Epithelial cell of esophagus (primary cell): ENCODE measurements at regions not wholly inside any gene's neighbourhood (a gene's known extent, or its start where the extent isn't known, plus 50 kb on each side); places are given as distances from the start of the nearest gene placed in this dataset.
"Not testable (repeated sequence)": the region's sequence is repeated elsewhere in the genome, so short reads cannot be mapped to it uniquely, and the experiment has no call there.

Experiments
- DNase-seq: peaks from one replicate; pipeline ENCODE4 v3.0.0; 2010; ENCODE audit warnings: low read depth
- H3K4me3 ChIP-seq: 2 replicates; pipeline ENCODE4 v1.5.1; 2011; ENCODE audit warnings: mild to moderate bottlenecking, low read length, control low read depth
- TF ChIP-seq, protein P1 (sequence below): IDR thresholded peaks from 2 replicates; pipeline ENCODE4 v1.5.1; 2011; ENCODE audit warnings: low read depth, mild to moderate bottlenecking, low read length, control low read depth, inconsistent platforms; ENCODE audit not compliant: insufficient read depth; ENCODE audit errors: missing control alignments

DNA sequence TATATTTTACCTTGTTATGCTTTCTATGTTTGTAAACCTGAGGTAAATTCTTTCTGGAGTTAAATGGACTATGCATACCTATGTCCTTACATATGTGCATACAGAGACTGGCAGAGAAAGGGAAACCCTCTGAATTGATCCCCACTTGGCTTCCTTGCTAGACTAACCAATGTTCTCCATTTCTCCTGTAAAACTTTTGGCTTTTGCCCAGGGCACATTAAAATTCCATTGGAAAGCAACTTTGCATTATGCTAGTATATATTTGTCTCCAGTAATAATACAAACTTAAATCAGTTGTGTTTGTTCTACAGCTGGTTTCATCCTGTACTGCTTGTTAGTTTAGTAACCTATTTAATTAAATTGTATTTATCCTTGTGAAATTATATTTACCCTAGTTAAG is 646.0 kb upstream of the MARCKS start:
- TF ChIP-seq, protein P1, sequence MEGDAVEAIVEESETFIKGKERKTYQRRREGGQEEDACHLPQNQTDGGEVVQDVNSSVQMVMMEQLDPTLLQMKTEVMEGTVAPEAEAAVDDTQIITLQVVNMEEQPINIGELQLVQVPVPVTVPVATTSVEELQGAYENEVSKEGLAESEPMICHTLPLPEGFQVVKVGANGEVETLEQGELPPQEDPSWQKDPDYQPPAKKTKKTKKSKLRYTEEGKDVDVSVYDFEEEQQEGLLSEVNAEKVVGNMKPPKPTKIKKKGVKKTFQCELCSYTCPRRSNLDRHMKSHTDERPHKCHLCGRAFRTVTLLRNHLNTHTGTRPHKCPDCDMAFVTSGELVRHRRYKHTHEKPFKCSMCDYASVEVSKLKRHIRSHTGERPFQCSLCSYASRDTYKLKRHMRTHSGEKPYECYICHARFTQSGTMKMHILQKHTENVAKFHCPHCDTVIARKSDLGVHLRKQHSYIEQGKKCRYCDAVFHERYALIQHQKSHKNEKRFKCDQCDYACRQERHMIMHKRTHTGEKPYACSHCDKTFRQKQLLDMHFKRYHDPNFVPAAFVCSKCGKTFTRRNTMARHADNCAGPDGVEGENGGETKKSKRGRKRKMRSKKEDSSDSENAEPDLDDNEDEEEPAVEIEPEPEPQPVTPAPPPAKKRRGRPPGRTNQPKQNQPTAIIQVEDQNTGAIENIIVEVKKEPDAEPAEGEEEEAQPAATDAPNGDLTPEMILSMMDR = no peak
- DNase-seq = no peak
- no peak overlapping the region for H3K4me3 ChIP-seq

DNA sequence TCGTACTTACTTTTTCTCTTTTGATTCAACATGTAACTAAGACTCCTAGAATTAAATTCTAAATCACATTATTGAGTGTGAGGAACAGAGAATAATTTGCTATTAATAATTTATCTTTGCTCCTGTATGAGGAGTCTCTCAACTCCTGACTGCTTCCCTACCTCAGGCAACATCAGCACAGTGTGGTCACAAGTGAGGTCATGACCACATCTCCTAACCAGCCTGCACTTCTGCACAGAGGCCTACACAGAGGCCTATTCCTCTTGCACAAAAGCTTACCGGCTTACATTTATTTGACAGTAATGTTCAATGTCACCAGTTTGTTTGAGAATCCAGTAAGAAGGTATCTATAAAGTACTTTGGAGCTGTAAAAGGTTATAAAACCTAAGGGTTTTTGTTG is 637.4 kb upstream of the MARCKS start:
- DNase-seq = no peak
- TF ChIP-seq, protein P1 = no peak

DNA sequence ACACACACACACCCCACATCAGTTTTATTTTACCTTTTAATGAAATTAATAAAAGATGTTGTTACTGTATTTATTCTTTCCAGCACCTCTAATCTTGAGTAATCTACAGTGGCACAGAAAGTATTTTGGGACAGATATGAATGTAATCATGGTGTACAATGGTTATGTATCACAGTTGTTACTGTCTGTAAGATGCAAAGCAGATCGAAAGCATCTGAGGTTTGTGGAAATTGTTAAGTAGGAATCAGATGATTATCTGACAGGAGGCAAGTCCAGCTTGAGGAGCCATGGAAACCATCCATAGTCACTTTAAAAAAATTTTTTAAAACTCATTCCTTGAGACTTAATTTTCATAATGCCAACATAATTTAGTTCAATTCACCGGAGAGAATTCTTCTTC is 636.3 kb upstream of the MARCKS start:
- no peak for DNase-seq
- TF ChIP-seq, protein P1 = no peak

More for the DNA sequence above, 637.4 kb upstream of the MARCKS start:
- H3K4me3 ChIP-seq = no peak overlapping the region

DNA sequence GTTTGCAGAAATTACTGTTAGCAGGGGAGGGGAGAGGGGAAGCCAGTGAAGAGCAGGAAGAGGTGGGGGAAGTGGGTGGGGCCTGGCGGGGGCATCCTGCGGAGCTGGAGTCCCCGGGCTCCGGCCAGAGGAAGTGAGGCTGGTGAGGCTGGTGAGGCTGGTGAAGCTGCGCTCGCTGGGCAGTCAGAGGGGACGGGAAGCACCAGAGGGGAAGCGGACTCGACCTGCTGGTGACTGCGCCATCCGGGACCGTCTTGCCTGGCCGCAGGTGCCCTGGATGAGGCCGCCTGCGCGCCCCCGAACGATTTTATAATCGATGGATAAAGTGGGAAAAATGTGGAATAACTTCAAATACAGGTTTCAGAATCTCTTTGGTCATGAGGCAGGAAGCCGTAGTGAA is 635.3 kb upstream of the MARCKS start:
- H3K4me3 ChIP-seq = no peak overlapping the region
- TF ChIP-seq, protein P1 = no peak
- DNase-seq = no peak

More for the DNA sequence above, 636.3 kb upstream of the MARCKS start:
- no peak overlapping the region for H3K4me3 ChIP-seq

DNA sequence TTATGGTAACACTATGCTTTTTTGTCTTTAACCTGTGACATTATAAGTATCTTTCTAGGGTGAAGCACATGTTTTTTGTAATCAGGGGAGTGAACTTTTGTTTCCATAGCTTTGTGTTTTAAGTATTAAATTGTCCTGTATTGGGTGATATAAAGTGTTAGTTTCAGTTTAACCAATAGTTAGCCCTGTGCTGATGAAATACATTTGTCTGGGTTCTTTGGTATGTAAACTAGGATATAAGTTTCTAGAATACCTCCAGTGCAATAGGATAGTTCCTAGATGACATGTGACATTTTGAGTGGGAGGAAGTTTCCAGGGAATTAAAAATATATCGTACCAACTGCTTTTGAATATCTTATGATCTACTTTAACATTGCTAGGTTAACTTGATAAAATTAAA is 611.0 kb upstream of the MARCKS start:
- DNase-seq = no peak
- TF ChIP-seq, protein P1 = no peak
- no peak overlapping the region for H3K4me3 ChIP-seq

DNA sequence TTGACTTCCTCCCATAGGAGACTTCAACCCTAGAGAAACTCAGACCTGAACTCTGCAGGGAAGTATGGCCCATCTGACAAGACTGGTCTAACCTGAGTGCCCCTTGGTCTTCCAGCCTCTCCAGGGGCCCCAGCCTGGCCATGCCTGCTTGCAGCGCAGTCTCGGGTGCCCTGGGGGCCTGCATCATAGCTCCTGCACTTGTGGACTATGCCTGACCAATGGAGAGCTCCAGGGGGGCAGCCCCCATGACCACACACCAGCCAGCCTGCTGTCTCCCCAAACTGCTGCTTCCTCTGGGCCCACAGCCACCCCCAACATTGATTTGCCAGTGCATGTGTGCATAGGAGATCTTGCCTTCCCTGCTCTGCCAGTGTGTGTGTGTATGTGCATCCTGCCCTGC is 608.6 kb upstream of the MARCKS start:
- H3K4me3 ChIP-seq = no peak overlapping the region
- DNase-seq = no peak
- TF ChIP-seq, protein P1 = no peak

DNA sequence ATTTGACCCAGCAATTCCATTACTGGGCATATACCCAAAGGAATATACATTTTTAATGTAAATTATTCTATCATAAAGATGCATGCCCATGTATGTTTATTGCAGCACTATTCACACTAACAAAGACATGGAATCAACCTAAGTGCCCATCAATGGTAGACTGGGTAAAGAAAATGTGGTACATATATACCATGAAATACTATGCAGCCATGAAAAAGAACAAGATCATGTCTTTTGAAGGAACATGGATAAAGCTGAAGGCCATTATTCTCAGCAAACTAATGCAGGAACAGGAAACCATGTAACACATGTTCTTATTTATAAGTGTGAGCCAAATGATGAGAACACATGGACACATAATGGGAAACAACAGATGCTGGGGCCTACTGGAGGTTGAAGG is 603.0 kb upstream of the MARCKS start:
- not testable (repeated sequence) for H3K4me3 ChIP-seq, DNase-seq

DNA sequence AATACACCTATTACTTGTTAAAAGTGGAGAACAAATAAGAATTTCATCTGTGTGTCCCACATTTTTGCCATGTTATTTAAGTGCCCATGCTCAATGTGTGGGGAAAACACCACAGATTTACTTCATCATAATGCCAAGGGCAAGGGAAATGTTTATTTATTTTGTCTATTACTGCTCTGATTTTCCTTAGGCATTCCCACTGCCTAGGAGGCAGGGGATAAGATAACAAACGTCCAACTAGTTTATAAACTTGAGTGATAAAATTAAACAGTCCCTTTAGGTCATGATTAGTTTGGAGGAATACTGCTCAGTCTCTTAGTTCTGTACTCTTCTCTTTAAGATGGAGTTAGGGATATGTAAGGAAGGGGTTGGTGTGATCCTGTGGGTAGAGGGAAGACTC is 598.4 kb upstream of the MARCKS start:
- no peak for DNase-seq
- H3K4me3 ChIP-seq = no peak overlapping the region
- TF ChIP-seq, protein P1 = no peak
